IPS-20b (cell line): ENCODE measurements at regions not wholly inside any gene's neighbourhood (a gene's known extent, or its start where the extent isn't known, plus 50 kb on each side); places are given as distances from the start of the nearest gene placed in this dataset.

Source experiments
- H3K27ac ChIP-seq: one replicate; pipeline ENCODE4 v1.5.1; 2013; ENCODE audit warnings: low read length
- H3K27me3 ChIP-seq: 2 replicates; pipeline ENCODE4 v1.6.1; 2013; ENCODE audit warnings: mild to moderate bottlenecking, low read length, inconsistent platforms; ENCODE audit not compliant: insufficient read depth
- H3K36me3 ChIP-seq: 2 replicates; pipeline ENCODE4 v1.6.1; 2013; ENCODE audit warnings: low read depth, mild to moderate bottlenecking, inconsistent platforms, low read length, moderate library complexity; ENCODE audit not compliant: insufficient read depth
- H3K4me1 ChIP-seq: 2 replicates; pipeline ENCODE4 v1.6.1; 2013; ENCODE audit warnings: mild to moderate bottlenecking, control low read depth, inconsistent platforms, low read length, moderate library complexity; ENCODE audit not compliant: insufficient read depth
- H3K4me3 ChIP-seq: 2 replicates; pipeline ENCODE4 v1.5.1; 2013; ENCODE audit warnings: mild to moderate bottlenecking, low read length, inconsistent platforms
- H3K9ac ChIP-seq: 2 replicates; pipeline ENCODE4 v1.6.1; 2013; ENCODE audit warnings: low read depth, mild to moderate bottlenecking, inconsistent platforms, low read length, moderate library complexity
- H3K9me3 ChIP-seq: 2 replicates; pipeline ENCODE4 v1.6.1; 2013; ENCODE audit warnings: mild to moderate bottlenecking, low read depth, low read length, inconsistent platforms; ENCODE audit not compliant: insufficient read depth

- no peaks in the 10 kb centered on the region; the same call in 1 of the 2 replicates for H3K9me3 ChIP-seq
- H3K4me3 ChIP-seq, result no peak overlapping the region
- no peak overlapping the region for H3K27ac ChIP-seq
- no peaks in the 10 kb centered on the region for H3K36me3 ChIP-seq
- H3K4me1 ChIP-seq, result no peaks in the 10 kb centered on the region
- H3K9ac ChIP-seq, result no peak overlapping the region
- no peaks in the 10 kb centered on the region for H3K27me3 ChIP-seq
Measured at GRCh38 chr6:140180306-140180705, 805.9 kb upstream of the CITED2 start.

- no peak overlapping the region for H3K27ac ChIP-seq
- H3K4me1 ChIP-seq, result no peaks in the 10 kb centered on the region
- H3K36me3 ChIP-seq, result no peaks in the 10 kb centered on the region
- H3K9me3 ChIP-seq, result no peaks in the 10 kb centered on the region; the same call in 1 of the 2 replicates
- no peaks in the 10 kb centered on the region for H3K27me3 ChIP-seq
- no peak overlapping the region for H3K9ac ChIP-seq
- no peak overlapping the region for H3K4me3 ChIP-seq
Measured at GRCh38 chr6:140178935-140179334, 804.5 kb upstream of the CITED2 start.

GRCh38 chr6:140178520-140178919 lies 804.1 kb upstream of the CITED2 start:
- no peak overlapping the region for H3K4me3 ChIP-seq
- no peak overlapping the region for H3K27ac ChIP-seq
- H3K27me3 ChIP-seq, result no peaks in the 10 kb centered on the region
- no peaks in the 10 kb centered on the region for H3K36me3 ChIP-seq
- H3K9ac ChIP-seq, result no peak overlapping the region
- H3K4me1 ChIP-seq, result no peaks in the 10 kb centered on the region
- no peaks in the 10 kb centered on the region for H3K9me3 ChIP-seq

- H3K9me3 ChIP-seq, result no peaks in the 10 kb centered on the region
Measured at GRCh38 chr6:140176306-140176705, 801.9 kb upstream of the CITED2 start.

GRCh38 chr6:140175486-140175885 lies 801.0 kb upstream of the CITED2 start:
- Histone ChIP-seq H3K4me1 (no peaks in the 10 kb centered on the region), H3K27ac (no peak overlapping the region), H3K9me3 (no peaks in the 10 kb centered on the region), H3K4me3 (no peak overlapping the region), H3K27me3 (no peaks in the 10 kb centered on the region), H3K36me3 (no peaks in the 10 kb centered on the region), H3K9ac (no peak overlapping the region)

More at GRCh38 chr6:140176306-140176705, 801.9 kb upstream of the CITED2 start:
- Histone ChIP-seq H3K4me3 (no peak overlapping the region), H3K9ac (no peak overlapping the region), H3K4me1 (no peaks in the 10 kb centered on the region), H3K36me3 (no peaks in the 10 kb centered on the region), H3K27ac (no peak overlapping the region), H3K27me3 (no peaks in the 10 kb centered on the region)

- no peak overlapping the region for H3K9ac ChIP-seq
- H3K36me3 ChIP-seq, result no peaks in the 10 kb centered on the region
- no peaks in the 10 kb centered on the region for H3K4me1 ChIP-seq
- H3K4me3 ChIP-seq, result no peak overlapping the region
- no peaks in the 10 kb centered on the region for H3K9me3 ChIP-seq
- H3K27me3 ChIP-seq, result no peaks in the 10 kb centered on the region
- no peak overlapping the region for H3K27ac ChIP-seq
Measured at GRCh38 chr6:140174524-140174923, 800.1 kb upstream of the CITED2 start.

- H3K4me3 ChIP-seq, result no peak overlapping the region
- no peaks in the 10 kb centered on the region for H3K36me3 ChIP-seq
- H3K27me3 ChIP-seq, result no peaks in the 10 kb centered on the region
- H3K4me1 ChIP-seq, result no peaks in the 10 kb centered on the region
- no peak overlapping the region for H3K9ac ChIP-seq
- H3K9me3 ChIP-seq, result no peaks in the 10 kb centered on the region
- H3K27ac ChIP-seq, result no peak overlapping the region
Measured at GRCh38 chr6:140168365-140168764, 793.9 kb upstream of the CITED2 start.

GRCh38 chr6:140160909-140161308 lies 786.5 kb upstream of the CITED2 start:
- H3K36me3 ChIP-seq, result no peaks in the 10 kb centered on the region

GRCh38 chr6:140160494-140160893 lies 786.0 kb upstream of the CITED2 start:
- Histone ChIP-seq H3K36me3 (no peaks in the 10 kb centered on the region), H3K9me3 (no peaks in the 10 kb centered on the region), H3K4me3 (no peak overlapping the region), H3K9ac (no peak overlapping the region), H3K4me1 (no peaks in the 10 kb centered on the region), H3K27ac (no peak overlapping the region), H3K27me3 (no peaks in the 10 kb centered on the region)

More at GRCh38 chr6:140160909-140161308, 786.5 kb upstream of the CITED2 start:
- Histone ChIP-seq H3K4me1 (no peaks in the 10 kb centered on the region), H3K4me3 (no peak overlapping the region), H3K9ac (no peak overlapping the region), H3K9me3 (no peaks in the 10 kb centered on the region), H3K27me3 (no peaks in the 10 kb centered on the region), H3K27ac (no peak overlapping the region)

- H3K4me3 ChIP-seq, result no peak overlapping the region
- H3K9me3 ChIP-seq, result no peaks in the 10 kb centered on the region
- no peaks in the 10 kb centered on the region for H3K36me3 ChIP-seq
- no peaks in the 10 kb centered on the region for H3K27me3 ChIP-seq
- no peak overlapping the region for H3K9ac ChIP-seq
- H3K27ac ChIP-seq, result no peak overlapping the region
- H3K4me1 ChIP-seq, result no peaks in the 10 kb centered on the region
Measured at GRCh38 chr6:140156131-140156530, 781.7 kb upstream of the CITED2 start.

- H3K9me3 ChIP-seq, result no peaks in the 10 kb centered on the region
- no peak overlapping the region for H3K9ac ChIP-seq
- H3K4me3 ChIP-seq, result no peak overlapping the region
- no peak overlapping the region for H3K27ac ChIP-seq
- no peaks in the 10 kb centered on the region for H3K36me3 ChIP-seq
- H3K27me3 ChIP-seq, result no peaks in the 10 kb centered on the region
- H3K4me1 ChIP-seq, result no peaks in the 10 kb centered on the region
Measured at GRCh38 chr6:140155451-140156126, 781.1 kb upstream of the CITED2 start.

GRCh38 chr6:140153703-140154102 lies 779.3 kb upstream of the CITED2 start:
- no peaks in the 10 kb centered on the region for H3K27me3 ChIP-seq
- no peaks in the 10 kb centered on the region for H3K36me3 ChIP-seq
- no peak overlapping the region for H3K9ac ChIP-seq
- no peak overlapping the region for H3K4me3 ChIP-seq
- H3K27ac ChIP-seq, result no peak overlapping the region
- no peaks in the 10 kb centered on the region for H3K4me1 ChIP-seq
- H3K9me3 ChIP-seq, result peaks cover under 1% of the 10 kb centered on the region; the same call in 1 of the 2 replicates
